HCEC 1CT (cell line): ENCODE measurements at regions not wholly inside any gene's neighbourhood (a gene's known extent, or its start where the extent isn't known, plus 50 kb on each side); places are given as distances from the start of the nearest gene placed in this dataset.
A peak's percentile ranks its signal among the peaks of the same experiment; 100 is the strongest.
"Not testable (repeated sequence)": the region's sequence is repeated elsewhere in the genome, so short reads cannot be mapped to it uniquely, and the experiment has no call there.

Source experiments
- DNase-seq: peaks from one replicate; pipeline ENCODE4 v3.0.0-alpha.2; 2017

DNA sequence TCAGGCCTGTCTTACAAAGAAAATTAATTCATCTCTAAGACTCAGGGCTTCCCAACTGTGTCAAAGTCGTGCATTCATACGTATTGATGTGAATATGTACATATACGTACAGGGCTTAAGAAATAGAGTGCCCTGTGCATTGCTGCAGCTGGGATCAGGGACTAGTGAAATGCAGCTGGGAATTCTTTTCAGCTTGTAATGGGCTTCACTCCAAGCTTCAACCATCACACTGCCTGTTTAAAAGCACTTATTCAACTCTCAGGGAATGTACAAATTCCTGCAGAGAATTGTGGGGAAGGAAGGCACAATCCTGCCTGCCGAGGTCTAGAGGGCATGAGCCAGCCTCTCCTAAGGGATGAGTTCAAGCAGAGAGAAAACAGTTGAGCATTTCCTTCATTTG, 59.6 kb upstream of the MAN2A1 start:
- no peak for DNase-seq

DNA sequence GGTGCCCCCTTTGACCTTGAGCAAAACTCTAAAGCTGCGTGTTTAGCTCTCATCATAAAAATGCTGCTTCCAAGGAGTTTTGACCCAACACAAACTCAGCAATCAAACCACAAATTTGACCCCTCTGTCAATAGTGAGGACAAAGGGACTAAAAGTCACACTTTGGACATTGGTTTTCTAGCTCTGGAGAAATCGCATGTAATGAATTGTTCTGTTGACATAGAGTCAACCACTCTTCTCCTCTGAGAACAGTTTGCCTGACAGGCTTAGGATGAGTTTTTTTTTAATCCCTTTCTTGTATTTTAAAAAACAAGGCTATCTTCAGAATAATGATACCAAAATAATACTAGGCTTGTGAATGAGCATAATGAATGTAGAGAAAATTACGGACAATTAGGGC, 61.1 kb upstream of the MAN2A1 start:
- no peak for DNase-seq

DNA sequence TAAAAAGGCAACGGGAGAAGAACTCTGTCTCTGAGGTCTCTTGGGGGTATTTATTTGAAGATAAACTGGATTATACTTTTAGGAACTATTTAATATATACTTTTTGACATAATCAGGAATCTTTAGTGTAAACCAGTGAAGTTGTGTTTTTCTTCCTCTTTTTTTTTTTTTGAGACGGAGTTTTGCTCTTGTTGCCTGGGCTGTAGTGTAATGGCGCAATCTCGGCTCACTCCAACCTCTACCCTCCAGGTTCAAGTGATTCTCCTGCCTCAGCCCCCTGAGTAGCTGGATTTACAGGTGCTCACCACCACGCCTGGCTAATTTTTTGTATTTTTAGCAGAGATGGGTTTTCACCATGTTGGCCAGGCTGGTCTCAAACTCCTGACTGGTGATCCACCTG, 68.5 kb upstream of the MAN2A1 start:
- DNase-seq, result not testable (repeated sequence)

DNA sequence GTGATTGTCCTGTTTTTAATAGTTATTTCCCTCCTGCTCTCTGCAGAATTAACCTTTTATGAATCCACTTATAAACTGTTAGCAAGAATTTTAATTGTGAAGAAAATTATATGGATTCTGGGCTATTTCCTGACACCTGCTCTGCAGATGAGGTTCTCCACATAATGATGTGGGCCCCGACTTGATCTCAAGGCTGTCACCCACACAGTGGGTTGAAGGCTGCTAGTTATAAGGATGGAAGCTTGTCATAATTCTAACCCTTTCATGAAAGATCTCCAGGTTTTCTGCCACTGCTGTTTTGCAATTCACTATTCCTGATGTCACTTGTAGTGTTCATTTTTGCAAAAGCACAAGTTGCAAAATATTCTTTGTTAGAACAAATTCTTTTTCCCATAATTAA, 69.1 kb upstream of the MAN2A1 start:
- no peak for DNase-seq

DNA sequence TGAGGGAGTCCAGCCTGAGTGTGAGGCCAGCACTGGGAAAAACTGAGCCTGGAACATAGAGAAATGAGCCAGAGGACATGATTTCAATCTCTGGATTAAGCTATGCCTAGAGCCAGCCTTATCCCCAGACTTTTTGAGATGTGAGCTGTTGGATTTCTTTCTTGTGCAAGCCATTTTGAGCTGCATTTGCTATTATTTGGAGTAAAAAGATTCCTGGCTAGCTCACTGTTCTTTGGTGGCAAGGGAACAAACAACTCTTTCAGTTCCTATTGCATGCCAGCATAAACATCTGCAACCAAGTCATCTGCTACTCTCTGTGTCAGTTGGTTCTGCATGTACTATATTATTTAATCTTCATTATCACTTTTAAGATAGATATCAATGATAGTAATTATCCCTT, 70.1 kb upstream of the MAN2A1 start:
- no peak for DNase-seq

DNA sequence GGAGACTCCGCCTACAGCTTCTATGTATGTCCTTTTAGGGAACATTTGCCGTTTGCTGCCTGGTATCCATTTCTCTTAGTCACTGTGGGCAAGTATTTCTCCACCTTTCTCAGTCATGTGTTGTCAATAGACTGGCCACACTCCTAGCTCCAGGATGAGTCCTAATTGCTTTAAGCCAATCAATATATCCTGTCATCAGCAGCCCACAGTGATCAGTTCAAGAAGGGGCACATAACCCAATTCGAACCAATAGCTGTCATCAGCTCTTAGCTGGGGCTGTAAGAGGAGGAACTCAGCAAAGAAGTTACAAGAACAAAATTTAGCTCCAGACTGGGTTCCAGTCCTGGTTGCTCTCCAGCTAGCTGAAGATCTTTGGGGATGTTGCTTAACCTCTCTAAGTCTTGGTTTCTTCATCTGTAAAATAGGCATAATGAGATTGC, 70.7 kb upstream of the MAN2A1 start:
- no peak for DNase-seq

DNA sequence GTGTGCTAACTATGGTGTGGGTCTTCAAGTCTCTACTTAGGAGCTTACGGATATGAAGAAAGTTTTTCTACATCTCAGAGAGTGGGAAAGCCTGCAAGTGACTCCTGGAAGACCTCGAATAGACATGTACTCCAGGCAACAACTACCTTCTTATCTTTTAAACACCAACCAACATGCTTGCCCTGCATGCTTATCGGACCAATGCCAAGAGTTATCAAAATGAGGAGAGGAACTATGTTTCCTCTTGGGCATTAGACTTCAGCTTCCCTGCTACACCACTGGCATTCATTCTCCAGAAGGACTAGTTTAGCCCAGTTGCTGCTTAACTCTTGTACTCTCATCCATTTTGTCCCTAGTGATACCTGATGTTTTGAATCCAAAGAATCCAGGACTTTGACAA, 74.7 kb upstream of the MAN2A1 start:
- DNase-seq, result no peak

DNA sequence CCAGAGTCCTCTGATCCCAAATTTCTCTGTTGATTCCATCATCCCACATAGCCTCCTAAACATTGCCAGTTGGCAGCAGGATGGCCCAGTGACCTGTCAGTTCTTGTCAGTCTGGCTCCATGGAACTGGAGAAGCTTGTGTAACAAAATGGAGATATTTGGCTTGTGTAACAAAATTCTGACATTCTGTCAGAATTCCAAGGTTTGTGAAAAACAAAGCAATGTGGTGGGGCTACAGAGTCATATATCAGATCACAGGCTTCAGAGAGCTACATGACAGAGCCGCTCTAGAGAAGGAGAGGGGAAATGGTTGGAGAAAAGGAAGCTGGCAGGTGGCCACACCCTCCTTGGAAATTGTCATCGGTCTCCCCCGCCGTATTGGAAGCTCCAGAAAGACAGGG, 75.4 kb upstream of the MAN2A1 start:
- no peak for DNase-seq

DNA sequence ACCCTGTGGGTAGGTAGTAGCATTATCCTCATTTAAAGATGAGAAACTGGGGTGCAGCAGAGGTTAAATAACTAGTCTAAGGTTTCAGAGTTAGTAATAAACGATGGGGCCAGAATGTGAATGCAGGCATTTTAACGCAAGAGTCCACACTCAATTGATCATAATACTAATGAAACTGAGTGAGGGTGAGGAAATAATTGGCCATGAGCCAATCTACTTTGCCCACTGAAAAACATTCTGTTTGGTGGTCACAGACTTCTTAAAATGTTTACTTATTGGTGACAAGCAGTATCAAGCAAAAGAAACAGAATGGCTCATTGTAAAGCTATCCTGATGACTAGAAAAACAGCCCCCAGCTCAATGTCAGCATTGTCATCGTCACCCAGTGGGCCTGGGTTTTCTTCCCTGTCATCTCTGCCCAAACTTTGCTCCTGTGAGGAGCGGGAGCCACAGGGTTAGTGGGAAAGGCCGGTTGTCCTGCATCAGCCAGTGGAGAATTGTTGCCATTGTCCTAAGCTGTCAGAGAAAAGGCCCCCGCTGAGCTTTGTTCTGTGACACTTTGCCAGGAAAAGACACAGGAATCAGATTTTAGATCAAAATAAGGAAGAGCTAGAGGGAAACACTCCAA, 77.3 kb upstream of the MAN2A1 start:
- DNase-seq, result no peak

DNA sequence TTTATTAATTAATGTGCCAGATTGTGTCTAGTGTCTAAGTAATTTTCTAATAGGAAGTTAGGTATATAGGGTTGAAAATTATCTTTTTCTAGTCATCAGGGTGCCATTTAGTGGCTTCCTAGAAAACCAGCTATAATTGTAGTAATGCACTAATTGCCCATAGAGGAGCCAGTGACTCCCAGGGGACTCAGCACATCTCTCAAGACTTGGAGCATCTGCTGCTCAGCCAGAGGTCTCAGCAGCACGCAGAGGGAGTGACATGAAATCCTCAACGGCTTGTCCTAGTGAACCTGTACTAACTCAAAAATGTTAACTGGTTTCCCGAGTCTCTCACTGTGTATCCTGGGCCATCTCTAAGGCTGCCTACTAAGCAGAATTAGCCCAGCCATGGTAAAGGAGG, 78.2 kb upstream of the MAN2A1 start:
- DNase-seq, result no peak

DNA sequence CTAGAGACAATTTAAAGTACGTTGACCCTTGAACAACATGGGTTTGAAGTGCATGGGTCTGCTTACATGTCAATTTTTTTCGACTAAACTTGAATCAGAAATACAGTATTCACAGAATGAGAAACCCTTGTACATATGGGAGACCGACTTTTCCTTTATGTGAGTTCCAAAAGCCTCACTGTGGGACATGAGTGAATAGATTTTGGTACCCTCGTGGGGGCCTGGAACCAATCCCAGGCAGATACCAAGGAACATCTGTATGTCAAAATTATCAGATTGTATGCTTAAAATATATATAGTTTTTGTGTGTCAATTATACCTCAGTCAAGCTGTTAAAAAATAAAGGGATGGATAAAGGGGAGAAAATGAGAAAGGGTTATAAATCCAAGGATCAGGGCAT, 78.7 kb upstream of the MAN2A1 start:
- DNase-seq, result no peak

DNA sequence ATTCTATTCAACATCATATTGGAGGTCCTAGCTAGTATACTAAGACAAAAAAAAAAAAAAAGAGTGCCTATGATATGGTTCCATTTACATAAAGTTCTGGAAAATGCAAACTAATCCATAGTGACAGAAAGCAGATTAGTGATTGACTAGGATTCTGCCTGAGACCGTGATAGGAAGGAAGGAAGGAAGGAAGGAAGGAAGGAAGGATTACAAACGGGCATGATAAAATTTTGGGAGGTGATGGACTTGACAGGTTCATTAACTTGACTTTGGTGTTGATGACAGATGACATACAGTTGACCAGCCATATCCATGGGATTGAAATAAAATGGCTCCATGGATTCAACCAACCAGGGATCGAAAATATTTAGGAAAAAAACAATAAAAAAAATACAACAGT, 79.1 kb upstream of the MAN2A1 start:
- DNase-seq, result no peak

DNA sequence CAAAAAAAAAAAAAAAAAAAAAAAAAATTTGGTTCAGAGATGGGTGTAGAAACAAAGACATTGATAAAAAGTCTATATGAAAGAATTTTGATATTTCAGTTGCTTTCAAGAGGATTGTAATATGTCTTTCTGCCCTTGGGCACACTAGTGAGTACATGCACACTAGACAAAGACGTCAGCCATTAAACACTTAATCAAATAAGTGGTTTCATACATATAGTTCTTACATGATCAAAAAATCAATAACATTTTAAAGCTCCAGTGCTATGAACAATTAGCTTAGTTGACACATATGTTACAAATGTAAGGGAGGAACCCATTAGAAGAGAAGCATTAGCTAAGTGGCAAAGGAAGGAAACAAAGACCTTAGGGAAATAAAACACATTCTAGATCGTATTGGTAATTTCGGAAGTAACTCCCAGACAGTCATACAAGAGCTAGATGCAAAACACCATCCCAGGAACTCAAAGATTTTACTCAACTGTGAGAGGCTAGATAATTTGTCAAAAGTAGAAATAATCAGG, 84.5 kb upstream of the MAN2A1 start:
- DNase-seq, result no peak

DNA sequence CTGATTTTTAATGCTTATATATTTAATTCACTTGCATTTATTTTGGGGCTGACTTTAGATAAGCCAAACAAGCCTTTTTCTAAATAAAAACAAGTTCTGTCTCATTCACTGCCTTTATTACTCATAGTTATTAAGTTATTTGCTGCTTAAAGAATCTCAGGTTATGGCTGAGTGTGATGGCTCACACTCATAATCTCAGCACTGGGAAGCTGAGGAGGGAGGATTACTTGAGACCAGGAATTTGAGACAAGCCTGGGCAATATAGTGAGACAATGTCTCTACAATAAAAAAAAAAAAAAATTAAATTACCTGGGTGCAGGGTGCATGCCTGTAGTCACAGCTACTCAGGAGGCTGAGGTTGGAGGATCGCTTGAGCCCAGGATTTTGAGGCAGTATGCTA, 85.0 kb upstream of the MAN2A1 start:
- DNase-seq, result no peak

DNA sequence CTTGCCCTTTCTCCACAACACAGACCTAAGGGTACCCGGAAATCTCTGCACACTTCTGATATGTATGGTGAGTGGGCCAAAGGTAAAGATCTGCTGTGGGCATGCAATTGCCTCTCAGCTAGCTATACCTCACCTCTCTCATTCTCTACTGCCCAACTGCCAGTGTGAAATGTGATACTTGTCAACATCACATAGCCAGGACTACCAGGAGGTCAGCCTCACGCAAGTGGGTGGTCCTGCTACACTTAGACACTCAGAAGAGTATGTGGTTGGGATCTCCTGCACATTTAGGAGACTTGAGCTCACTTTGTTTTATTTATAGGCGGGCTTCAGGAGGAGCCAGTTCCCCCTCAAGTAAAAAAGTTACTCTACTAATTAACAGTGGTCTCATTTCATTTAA, 88.0 kb upstream of the MAN2A1 start:
- DNase-seq, result no peak

DNA sequence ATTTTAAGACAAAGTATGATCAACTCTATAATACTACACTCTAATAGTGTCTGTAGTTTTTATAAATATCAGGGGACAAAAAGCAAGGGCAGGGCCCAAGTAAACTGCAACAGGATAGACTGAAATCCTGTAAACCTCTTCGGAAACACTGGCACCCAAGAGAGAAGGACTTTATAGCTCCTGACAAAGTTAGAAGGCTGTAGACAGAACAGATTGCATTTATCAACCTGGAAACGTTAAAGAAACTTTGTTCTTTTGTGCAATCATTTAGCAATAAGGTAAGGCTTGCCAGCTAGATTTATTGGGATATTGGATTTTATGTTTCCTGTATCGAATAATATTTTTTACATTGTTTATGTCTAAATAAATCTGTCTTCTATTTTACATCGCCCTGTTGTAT, 91.8 kb upstream of the MAN2A1 start:
- no peak for DNase-seq

DNA sequence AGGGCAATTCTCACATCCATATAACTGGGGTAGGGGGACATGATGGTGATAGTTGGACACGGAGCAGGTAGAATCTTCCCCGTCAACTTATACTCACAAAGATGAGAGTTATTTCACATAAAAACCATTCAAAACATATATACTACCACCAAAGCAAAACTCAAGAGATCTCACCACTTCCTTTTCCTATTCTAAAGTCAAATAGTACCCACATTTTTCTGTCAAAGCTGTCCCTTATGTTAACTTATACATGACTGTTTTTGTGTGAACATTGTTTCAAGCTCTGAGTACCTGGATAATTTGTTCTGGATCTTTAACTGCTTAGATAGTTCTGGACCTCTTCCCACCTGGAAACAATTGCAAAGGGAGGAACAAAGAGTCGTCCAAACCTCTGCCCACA, 95.5 kb upstream of the MAN2A1 start:
- no peak for DNase-seq

DNA sequence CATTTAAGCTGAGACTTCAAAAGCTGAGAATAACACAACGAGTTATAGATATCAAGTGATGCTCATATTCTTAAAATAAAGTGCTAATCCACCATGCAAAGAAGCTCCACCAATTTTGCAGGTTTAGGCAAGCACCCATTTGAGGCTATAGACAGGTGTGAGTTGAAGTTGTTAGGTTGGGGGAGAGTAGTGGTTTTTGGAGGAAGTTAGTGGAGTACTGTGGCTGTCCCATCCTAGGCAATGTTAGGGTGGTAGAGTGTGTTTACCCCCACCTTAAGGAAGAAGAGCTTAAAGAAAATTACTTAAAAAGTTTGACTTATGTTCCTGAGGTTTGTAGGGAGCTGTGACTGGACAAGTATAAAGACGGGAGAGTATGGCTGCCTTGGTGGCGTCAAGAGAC, 98.9 kb upstream of the MAN2A1 start:
- no peak for DNase-seq

DNA sequence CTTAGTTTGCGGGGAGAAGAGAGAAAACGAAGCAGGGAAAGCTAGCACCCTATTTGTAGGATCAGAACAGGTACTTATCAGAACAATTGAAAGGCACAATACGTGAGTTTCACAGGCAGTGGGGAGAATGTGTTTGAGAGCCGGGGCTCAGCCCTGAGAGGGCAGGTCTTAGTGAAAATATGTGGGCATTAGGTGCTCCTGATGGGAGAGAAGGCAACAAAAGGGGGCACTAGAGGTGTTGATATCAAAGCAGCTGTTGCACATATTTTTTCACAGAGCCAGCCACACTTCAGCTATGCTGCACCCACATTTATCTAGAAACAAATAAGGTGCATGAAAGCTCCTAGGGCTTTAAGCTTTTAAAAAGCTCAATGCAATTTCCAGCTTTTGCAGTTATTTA, 99.7 kb upstream of the MAN2A1 start:
- no peak for DNase-seq

DNA sequence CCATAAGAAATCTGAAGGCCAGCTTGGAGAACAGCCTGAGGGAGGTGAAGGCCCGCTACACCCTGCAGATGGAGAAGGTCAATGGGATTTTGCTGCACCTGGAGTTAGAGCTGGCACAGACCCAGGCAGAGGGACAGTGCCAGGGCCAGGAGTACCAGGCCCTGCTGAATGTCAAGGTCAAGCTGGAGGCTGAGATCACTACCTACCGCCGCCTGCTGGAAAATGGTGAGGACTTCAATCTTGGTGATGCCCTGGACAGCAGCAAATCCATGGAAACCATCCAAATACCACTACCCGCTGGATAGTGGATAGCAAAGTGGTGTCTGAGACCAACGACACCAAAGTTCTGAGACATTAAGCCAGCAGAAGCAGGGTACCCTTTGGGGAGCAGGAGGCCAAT, 100.5 kb upstream of the MAN2A1 start:
- DNase-seq, result no peak

DNA sequence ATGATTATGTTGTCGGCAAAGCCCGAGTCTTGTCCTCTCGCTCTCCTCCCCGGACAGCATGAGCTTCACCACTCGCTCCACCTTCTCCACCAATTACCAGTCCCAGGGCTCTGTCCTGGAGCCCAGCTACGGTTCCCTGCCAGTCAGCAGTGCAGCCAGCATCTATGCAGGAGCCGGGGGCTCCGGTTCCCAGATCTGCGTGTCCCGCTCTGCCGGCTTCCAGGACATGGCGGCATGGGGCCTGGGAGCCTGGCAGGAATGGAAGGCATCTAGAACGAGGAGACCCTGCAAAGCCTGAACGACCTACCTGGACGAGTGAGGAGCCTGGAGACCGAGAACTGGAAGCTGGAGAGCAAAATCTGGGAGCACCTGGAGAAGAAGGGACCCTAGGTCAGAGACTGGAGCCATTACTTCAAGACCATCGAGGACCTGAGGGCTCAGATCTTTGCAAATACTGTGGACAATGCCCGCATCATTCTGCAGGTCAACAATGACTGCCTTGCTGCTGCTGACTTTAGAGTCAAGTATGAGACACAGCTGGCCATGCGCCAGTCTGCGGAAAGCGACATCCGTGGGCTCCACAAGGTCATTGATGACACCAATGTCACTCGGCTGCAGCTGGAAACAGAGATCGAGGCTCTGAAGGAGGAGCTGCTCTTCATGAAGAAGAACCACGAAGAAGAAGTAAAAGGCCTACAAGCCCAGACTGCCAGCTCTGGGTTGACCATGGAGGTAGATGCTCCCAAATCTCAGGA, 101.3 kb upstream of the MAN2A1 start:
- DNase-seq, result no peak

DNA sequence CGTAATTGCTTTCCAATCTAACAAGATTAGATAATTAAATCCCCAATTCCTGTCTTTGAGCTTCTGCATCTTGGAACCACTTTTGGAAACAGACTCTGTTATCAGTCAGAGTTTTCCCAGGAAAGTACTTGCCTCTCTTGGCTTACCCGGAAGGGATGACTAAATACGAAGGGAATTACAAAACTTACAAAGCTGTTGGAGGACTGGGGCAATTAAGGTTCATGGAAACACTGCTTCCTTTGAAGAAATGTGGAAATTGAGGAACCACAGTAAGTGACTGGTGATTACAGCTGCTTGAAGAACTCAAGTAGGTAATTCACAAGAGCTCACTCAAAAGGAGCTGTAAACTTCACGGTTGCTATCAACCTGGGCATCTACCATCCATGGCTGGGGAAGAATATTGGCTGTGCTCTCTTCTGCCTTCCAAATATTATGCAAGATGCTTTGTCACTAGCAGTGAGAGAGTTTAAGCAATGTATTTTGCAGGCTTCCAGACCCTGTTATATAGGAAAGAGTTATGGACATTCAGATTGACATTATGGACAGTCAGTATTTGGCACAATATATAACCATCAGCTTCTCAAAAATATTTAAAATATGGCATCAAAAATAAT, 104.6 kb upstream of the MAN2A1 start:
- DNase-seq, result peak; percentile 22

DNA sequence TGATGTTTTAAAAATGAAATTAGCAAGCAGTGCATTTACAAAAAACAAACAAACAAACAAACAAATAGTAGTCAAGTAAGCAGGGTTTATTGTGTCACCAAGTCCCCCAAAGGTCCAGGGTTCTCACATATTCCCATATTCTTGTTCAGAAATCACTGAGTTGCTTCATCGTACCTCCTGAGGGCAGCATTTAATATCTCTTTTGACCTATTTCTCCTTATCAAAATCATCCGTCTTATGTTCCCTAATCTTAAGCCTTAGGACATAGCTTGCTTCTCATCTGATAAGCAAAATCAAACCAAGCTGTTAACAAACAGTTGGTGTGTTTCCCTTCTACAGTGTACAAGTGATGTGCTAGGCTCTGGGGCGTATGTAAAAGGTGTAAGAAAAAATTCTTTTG, 109.5 kb upstream of the MAN2A1 start:
- DNase-seq, result peak; percentile 1

DNA sequence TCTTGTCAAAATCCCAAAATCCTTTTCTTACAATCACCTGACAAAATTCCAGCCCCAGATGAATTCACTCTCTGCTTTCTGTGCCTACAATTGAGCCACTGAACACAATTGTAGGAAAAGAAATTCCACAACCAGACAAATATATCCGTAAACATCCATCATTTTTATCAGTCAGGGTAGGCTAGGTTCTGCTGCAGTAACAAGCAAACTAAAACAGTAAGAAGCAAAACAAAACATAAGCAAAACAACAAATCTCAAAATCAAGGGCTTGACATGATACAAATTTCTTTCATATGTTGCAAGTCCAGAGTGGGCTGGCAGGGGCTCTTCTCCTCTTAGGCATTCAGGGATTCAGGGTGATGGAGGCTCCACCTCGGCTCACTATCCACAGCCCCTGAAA, 114.2 kb upstream of the MAN2A1 start:
- DNase-seq, result no peak
